ENCODE measurements at regions not wholly inside any gene's neighbourhood (a gene's known extent, or its start where the extent isn't known, plus 50 kb on each side); places are given as distances from the start of the nearest gene placed in this dataset.

DNA sequence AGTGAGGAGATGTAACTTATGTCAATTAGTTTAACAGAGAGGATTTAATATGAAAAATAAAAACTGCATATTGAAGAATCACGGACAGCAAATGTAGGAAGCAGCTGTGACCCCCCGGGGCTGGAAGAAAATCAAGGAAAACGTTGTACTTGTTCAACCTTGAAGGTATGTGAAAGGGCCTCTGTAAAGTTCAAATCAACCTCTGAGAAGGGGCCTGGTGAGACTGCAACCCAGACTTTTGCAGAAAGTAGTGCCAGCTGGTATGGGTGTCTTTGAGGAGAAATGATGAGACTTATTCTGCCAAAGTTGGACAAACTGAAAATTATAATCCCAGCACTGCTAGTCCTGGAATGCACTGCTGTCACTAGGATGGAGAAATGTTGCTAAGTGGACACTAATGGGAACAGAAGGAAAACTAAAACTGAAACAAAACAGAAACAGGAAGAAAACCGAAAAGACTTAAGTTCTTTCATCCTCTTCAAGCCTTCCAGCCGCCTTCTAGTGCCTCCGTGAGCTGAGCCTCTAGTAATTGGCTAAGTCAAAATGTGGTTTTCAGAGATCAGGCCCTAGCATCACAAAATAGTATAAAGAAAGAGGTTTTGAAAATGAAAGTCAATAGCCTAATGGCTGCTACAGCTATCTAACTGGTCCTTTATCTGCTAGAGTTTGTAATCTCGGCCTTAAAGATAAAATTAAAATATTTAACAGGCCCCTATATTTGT is 253.7 kb upstream of the SORCS1 start:
- H3K4me2 ChIP-seq (ENCODE audit: insufficient read depth, insufficient read length, low read length) = no peak overlapping the region
- H3K4ac ChIP-seq (ENCODE audit: low read depth, low read length) = no peak overlapping the region
- Mint-ChIP-seq H3K27me3 (ENCODE audit: low read depth) (no peaks in the 10 kb centered on the region), H3K27ac (no peak overlapping the region; a peak in 1 of 7 replicates), H3K36me3 (ENCODE audit: insufficient read depth in 1 of 3, low read depth in 3 of 3) (no peaks in the 10 kb centered on the region), H3K4me3 (no peak overlapping the region), H3K9me3 (no peaks in the 10 kb centered on the region), H3K4me1 (no peaks in the 10 kb centered on the region)
- H3T11ph ChIP-seq (ENCODE audit: low read length) = no peak overlapping the region
- H3K56ac ChIP-seq (ENCODE audit: insufficient read length, low read depth, low read length) = no peak overlapping the region
- no peak overlapping the region for H2BK12ac ChIP-seq (ENCODE audit: insufficient read length, low read depth, low read length)
- no peaks in the 10 kb centered on the region for H3K9me3 ChIP-seq (ENCODE audit: control insufficient read depth, low read depth, low read length)
- H3K27me3 ChIP-seq (ENCODE audit: insufficient read depth, low read length) = no peaks in the 10 kb centered on the region
- no peaks in the 10 kb centered on the region for H3K23me2 ChIP-seq (ENCODE audit: insufficient read length, low read depth, low read length, poor library complexity, severe bottlenecking)
- WGBS (ENCODE audit: extremely low coverage, insufficient read length, low lambda C conversion rate) = no CpG with 5 or more reads among the region's 7 CpGs
- H2BK120ac ChIP-seq (ENCODE audit: low read depth, low read length, poor library complexity, severe bottlenecking) = no peak overlapping the region
- H3K14ac ChIP-seq (ENCODE audit: insufficient read depth, low read length) = no peak overlapping the region
- no peak overlapping the region for H4K5ac ChIP-seq (ENCODE audit: insufficient read length, low read depth, low read length)
- H4K8ac ChIP-seq (replicated peaks; ENCODE audit: insufficient read length, low read depth, low read length) = no peak overlapping the region
- no peak overlapping the region for H4K91ac ChIP-seq (ENCODE audit: insufficient read length, low read depth, low read length)
- H3K27ac ChIP-seq (ENCODE audit: insufficient read length, low read depth, low read length) = no peak overlapping the region
- H2AK5ac ChIP-seq (ENCODE audit: insufficient read length, low read length) = no peak overlapping the region
- no peak overlapping the region for H2BK5ac ChIP-seq (ENCODE audit: insufficient read length, low read length)
- H3K23ac ChIP-seq (ENCODE audit: insufficient read length, low read depth, low read length) = no peak overlapping the region
- H3K9ac ChIP-seq (ENCODE audit: extremely low read depth, insufficient read length, low read length) = no peak overlapping the region
- no peak overlapping the region for H2BK20ac ChIP-seq (ENCODE audit: low read depth, low read length, poor library complexity, severe bottlenecking)
- no peaks in the 10 kb centered on the region for H3K79me1 ChIP-seq (ENCODE audit: insufficient read depth, low read depth, low read length, poor library complexity, severe bottlenecking)
- no peaks in the 10 kb centered on the region for H3K79me2 ChIP-seq (ENCODE audit: insufficient read depth, low read length)
- H2BK15ac ChIP-seq (ENCODE audit: low read depth, low read length) = no peak overlapping the region
- no peaks in the 10 kb centered on the region for H3K4me1 ChIP-seq (ENCODE audit: insufficient read depth, low read length)
- H2AFZ ChIP-seq (ENCODE audit: low read length) = no peak overlapping the region
- TF ChIP-seq, protein P1, sequence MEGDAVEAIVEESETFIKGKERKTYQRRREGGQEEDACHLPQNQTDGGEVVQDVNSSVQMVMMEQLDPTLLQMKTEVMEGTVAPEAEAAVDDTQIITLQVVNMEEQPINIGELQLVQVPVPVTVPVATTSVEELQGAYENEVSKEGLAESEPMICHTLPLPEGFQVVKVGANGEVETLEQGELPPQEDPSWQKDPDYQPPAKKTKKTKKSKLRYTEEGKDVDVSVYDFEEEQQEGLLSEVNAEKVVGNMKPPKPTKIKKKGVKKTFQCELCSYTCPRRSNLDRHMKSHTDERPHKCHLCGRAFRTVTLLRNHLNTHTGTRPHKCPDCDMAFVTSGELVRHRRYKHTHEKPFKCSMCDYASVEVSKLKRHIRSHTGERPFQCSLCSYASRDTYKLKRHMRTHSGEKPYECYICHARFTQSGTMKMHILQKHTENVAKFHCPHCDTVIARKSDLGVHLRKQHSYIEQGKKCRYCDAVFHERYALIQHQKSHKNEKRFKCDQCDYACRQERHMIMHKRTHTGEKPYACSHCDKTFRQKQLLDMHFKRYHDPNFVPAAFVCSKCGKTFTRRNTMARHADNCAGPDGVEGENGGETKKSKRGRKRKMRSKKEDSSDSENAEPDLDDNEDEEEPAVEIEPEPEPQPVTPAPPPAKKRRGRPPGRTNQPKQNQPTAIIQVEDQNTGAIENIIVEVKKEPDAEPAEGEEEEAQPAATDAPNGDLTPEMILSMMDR (conservative IDR thresholded peaks at IDR 0.05) = no peak
- H3K18ac ChIP-seq (ENCODE audit: insufficient read length, low read depth, low read length) = no peak overlapping the region
- no peak for DNase-seq
- no peaks in the 10 kb centered on the region for H4K20me1 ChIP-seq (ENCODE audit: control insufficient read depth, insufficient read depth, insufficient read length)

All from H9 (cell line).